Esophagus squamous epithelium (tissue), 4 donors: ENCODE measurements at regions not wholly inside any gene's neighbourhood (a gene's known extent, or its start where the extent isn't known, plus 50 kb on each side); places are given as distances from the start of the nearest gene placed in this dataset.

Source experiments
- CTCF ChIP-seq, 6 experiments: fragments of 450-650 bp in 4 of 6; fragments of 200-600 bp in 2 of 6; sonication (generic) in 2 of 6; IDR thresholded peaks; one replicate each; pipeline ENCODE4 v1.5.1; 2016 to 2019; ENCODE audit warnings: antibody characterized with exemption in 6 of 6, mild to moderate bottlenecking in 4 of 6, moderate library complexity in 4 of 6
- POLR2A ChIP-seq, 4 donors: fragments of 450-650 bp; IDR thresholded peaks; one replicate each; pipeline ENCODE4 v1.6.1; 2017; ENCODE audit warnings: antibody characterized with exemption in 4 of 4, mild to moderate bottlenecking in 4 of 4, moderate library complexity in 3 of 4

GRCh38 chr18:78652001-78652545 is 327.5 kb upstream of the SALL3 start:
- TF ChIP-seq POLR2A (IDR thresholded peaks at IDR 0.05) (no peak), CTCF (IDR thresholded peaks at IDR 0.05) (no peak)
